Activated naive CD8-positive, alpha-beta T cell treated with anti-CD3 and anti-CD28 coated beads for 36 hours (primary cell): ENCODE measurements at regions not wholly inside any gene's neighbourhood (a gene's known extent, or its start where the extent isn't known, plus 50 kb on each side); places are given as distances from the start of the nearest gene placed in this dataset.

Source experiments
- DNase-seq: peaks from one replicate; pipeline ENCODE4 v3.0.0; 2021
- H3K27ac Mint-ChIP-seq: one replicate; pipeline ENCODE4 v1.8.0; 2022; ENCODE audit warnings: mild to moderate bottlenecking, moderate library complexity, mixed read lengths
- H3K27me3 Mint-ChIP-seq: one replicate; pipeline ENCODE4 v1.8.0; 2022; ENCODE audit warnings: mild to moderate bottlenecking, mixed read lengths
- H3K36me3 Mint-ChIP-seq: one replicate; pipeline ENCODE4 v1.8.0; 2021; ENCODE audit warnings: mild to moderate bottlenecking, mixed read lengths
- H3K4me1 Mint-ChIP-seq: one replicate; pipeline ENCODE4 v1.8.0; 2021; ENCODE audit warnings: mixed read lengths
- H3K4me3 Mint-ChIP-seq: one replicate; pipeline ENCODE4 v1.8.0; 2022; ENCODE audit warnings: mild to moderate bottlenecking, moderate library complexity, mixed read lengths
- H3K9me3 Mint-ChIP-seq: one replicate; pipeline ENCODE4 v1.8.0; 2022; ENCODE audit warnings: mixed read lengths

DNA sequence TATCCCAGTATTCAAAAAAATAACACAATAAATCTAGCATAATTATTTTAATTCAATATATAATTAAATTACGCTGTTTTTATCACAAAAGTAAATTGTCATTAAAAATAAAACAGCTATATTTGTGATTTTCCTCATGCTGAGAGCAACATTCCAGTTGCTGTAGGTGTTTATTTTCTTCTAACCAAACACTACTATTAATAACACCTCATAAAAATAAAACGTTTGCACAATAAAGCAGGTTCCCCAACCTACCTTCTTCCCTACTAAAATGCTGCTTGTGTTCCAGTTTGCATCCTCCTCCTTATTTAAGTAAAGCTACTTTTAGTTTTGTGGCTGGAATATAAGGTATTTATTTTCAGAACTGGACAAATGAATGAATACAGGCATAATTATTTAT, 108.2 kb upstream of the LGSN start:
- no peaks in the 10 kb centered on the region for H3K4me1 Mint-ChIP-seq
- no peak overlapping the region for H3K27ac Mint-ChIP-seq
- no peaks in the 10 kb centered on the region for H3K9me3 Mint-ChIP-seq
- H3K4me3 Mint-ChIP-seq, result no peak overlapping the region
- H3K36me3 Mint-ChIP-seq, result no peaks in the 10 kb centered on the region
- H3K27me3 Mint-ChIP-seq, result peaks cover 12% of the 10 kb centered on the region
- DNase-seq, result no peak

DNA sequence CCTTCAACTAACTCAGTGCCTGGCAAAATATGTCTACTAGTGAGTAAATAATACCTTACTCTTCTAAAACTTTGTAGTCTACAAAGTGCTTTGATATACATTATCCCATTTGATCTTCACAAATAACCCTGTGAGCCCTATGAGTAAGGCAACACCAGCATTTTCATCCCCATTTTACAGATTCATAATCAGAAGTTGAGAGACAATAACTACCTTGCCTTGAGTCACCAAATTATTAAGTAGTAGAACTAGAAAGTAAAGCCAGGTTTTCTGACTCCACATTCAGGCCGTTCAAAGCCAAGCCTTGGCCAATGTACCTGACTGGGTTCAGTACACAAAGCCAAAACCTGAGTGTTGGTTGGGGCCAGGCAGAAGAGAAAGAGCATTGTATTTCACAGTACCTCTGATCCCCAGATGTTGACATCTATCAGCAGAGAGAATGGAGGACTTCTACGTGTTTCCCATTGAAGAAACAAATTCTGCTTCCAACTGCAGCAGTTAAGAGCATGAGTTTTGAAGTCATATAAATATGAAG, 111.3 kb upstream of the LGSN start:
- Mint-ChIP-seq H3K36me3 (no peaks in the 10 kb centered on the region), H3K9me3 (no peaks in the 10 kb centered on the region), H3K4me1 (no peaks in the 10 kb centered on the region), H3K27ac (no peak overlapping the region), H3K27me3 (peaks cover 19% of the 10 kb centered on the region), H3K4me3 (no peak overlapping the region)
- DNase-seq, result no peak

DNA sequence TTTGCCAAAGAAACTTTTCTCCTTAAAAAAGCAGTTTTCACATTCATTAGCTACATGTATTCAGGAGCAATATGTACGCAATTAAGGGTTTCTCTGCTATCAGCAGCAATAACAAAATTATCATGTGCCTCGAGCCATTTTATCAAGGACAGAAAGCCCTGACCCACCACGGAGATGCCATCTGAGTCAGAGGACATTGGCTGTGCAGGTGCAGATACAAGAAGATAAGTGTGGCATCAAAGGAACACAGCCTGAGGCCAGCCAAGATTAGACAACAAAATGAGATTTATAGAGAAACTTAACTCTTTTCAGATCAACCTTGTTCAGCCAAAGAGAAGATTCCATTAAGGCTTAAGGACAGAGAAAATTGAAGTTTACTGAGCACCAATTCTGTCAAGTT, 115.2 kb upstream of the LGSN start:
- Mint-ChIP-seq H3K9me3 (no peaks in the 10 kb centered on the region), H3K27ac (no peak overlapping the region), H3K36me3 (no peaks in the 10 kb centered on the region), H3K27me3 (peaks cover 8% of the 10 kb centered on the region), H3K4me3 (no peak overlapping the region), H3K4me1 (no peaks in the 10 kb centered on the region)
- no peak for DNase-seq

DNA sequence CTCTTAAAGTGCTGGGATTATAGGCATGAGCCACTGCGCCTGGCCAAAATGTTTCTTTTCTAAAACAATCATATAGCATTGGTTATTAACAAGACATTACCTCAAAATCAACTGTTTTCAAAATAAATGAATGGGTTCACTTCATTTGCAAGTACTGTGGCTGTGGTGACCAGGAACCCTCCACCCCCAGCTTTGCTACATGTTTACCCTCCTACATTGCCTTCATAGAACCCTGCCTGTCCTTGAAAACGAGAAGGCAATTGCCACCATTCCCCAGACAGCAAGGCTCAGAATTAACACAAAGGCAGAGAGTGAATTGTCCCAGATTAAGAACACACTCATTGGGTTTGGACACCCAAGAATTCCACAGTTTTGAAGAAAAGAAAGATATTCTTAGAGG, 116.6 kb upstream of the LGSN start:
- H3K36me3 Mint-ChIP-seq, result no peaks in the 10 kb centered on the region
- H3K4me1 Mint-ChIP-seq, result peaks cover 4% of the 10 kb centered on the region
- no peaks in the 10 kb centered on the region for H3K9me3 Mint-ChIP-seq
- no peak for DNase-seq
- no peak overlapping the region for H3K27ac Mint-ChIP-seq
- no peak overlapping the region for H3K4me3 Mint-ChIP-seq
- peaks cover 8% of the 10 kb centered on the region for H3K27me3 Mint-ChIP-seq

DNA sequence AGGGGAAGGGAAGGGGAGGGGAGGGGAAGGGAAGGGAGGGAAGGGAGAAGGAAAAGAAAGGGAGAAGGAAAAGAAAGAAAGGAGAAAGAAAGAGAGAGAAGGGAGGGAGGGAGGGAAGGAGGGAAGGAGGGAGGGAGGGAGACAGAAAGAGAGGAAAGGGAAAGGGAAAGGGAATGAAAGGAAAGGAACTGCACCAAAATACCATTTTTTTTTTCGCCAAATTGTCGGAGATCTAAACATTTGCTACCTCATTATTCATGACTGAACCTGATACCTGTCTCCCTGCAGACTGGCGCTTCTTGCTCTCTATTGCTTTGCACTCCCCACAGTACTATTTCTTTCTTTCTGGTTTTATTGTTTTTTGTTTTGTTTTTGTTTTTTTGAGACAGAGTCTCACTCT, 117.3 kb upstream of the LGSN start:
- Mint-ChIP-seq H3K9me3 (no peaks in the 10 kb centered on the region), H3K4me3 (no peak overlapping the region), H3K27me3 (peaks cover 8% of the 10 kb centered on the region), H3K27ac (no peak overlapping the region), H3K4me1 (peaks cover 4% of the 10 kb centered on the region), H3K36me3 (no peaks in the 10 kb centered on the region)
- DNase-seq, result no peak

DNA sequence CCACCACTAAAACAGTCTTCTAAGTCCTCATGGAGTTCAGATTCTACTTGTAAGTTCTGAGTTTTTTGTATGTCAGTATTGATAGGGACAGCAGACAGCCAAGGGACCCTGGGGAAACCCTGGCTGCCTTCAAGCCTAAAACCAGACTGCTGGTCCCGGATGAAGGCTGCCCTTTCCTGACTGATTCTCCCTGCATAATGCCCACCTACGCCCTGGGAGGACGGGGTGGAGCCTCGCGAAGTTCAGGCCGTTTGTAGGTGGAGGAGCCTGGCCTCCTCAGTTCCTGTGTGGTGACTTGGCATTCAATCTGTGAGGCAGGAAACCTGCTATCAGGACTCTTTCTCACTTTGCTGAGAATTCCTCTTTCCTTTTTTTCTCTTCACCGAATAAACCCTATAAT, 120.3 kb upstream of the LGSN start:
- H3K36me3 Mint-ChIP-seq, result no peaks in the 10 kb centered on the region
- H3K27ac Mint-ChIP-seq, result no peak overlapping the region
- H3K27me3 Mint-ChIP-seq, result peaks cover 6% of the 10 kb centered on the region
- H3K4me3 Mint-ChIP-seq, result no peak overlapping the region
- H3K4me1 Mint-ChIP-seq, result peaks cover 4% of the 10 kb centered on the region
- no peaks in the 10 kb centered on the region for H3K9me3 Mint-ChIP-seq
- no peak for DNase-seq

DNA sequence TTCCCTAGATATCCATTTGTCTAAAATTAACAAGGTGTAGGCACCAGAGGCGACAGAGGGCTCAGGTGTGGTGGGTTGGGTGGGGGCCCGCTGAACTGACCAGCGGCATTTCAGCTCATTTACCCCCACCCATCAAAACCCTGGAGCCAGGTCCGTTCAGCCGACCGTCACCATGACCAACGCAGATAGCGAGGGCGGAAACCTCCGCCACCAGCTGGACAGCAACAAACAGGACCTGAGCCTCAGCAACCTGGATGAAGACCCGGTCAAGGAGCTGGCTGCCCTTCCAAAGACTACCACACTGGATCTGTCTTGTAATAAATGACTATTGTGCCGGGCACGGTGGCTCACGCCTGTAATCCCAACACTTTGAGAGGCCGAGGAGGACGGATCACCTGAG, 120.8 kb upstream of the LGSN start:
- peaks cover 4% of the 10 kb centered on the region for H3K4me1 Mint-ChIP-seq
- DNase-seq, result no peak
- no peak overlapping the region for H3K27ac Mint-ChIP-seq
- no peaks in the 10 kb centered on the region for H3K36me3 Mint-ChIP-seq
- H3K9me3 Mint-ChIP-seq, result no peaks in the 10 kb centered on the region
- H3K27me3 Mint-ChIP-seq, result peaks cover 6% of the 10 kb centered on the region
- no peak overlapping the region for H3K4me3 Mint-ChIP-seq

DNA sequence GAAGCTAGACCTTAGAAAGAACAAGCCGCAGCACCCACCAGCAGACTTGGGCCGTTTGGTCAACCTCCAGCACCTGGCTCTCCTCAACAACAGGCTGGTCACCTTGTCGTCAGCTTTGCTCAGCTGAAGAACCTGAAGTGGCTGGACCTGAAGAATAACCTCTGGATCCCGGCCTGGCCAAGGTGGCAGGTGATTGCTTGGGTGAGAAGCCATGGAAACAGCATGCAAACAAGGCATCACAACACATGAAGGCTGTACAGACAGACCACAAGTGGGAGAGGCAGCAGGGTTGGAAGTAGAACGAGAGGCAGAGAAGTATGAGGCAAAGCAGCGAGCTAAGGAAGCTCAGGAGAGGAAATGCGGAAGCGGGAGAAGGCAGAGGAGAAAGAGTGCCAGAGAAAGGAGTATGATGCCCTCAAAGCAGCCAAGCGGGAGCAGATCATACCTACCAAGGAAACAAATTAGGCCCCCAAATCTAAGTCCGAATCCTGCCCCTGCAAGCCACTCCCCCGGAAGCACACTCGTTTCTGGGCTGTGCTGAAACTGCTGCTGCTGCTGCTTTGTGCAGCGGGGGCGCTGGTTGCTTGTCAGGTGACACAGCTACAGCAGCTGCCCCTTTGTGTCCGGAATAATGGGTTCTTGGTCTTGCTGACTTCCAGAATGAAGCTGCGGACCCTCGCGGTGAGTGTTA, 121.6 kb upstream of the LGSN start:
- Mint-ChIP-seq H3K4me1 (peaks cover 4% of the 10 kb centered on the region), H3K36me3 (no peaks in the 10 kb centered on the region), H3K27me3 (peaks cover 3% of the 10 kb centered on the region), H3K27ac (no peak overlapping the region), H3K9me3 (no peaks in the 10 kb centered on the region), H3K4me3 (peak overlapping the region; percentile 40)
- peak; percentile 7 for DNase-seq

DNA sequence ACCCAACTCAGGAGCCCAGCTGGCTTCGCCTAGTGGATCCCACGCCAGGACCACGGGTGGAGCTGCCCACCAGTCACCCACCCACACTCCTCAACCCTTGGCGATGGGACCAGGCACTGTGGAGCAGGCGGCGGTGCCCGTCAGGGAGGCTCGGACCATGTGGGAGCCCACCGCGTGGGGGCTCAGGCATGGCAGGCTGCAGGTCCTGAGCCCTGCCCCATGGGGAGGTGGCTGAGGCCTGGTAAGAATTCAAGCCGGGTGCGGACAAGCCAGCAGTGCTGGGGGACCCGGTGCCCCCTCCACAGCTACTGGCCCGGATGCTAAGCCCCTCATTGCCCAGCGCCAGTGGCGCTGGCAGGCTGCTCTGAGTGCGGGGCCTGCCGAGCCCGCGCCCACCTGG, 123.1 kb upstream of the LGSN start:
- Mint-ChIP-seq H3K27ac (no peak overlapping the region), H3K36me3 (no peaks in the 10 kb centered on the region), H3K4me1 (peaks cover 4% of the 10 kb centered on the region), H3K4me3 (no peak overlapping the region), H3K9me3 (no peaks in the 10 kb centered on the region), H3K27me3 (peaks cover 3% of the 10 kb centered on the region)
- no peak for DNase-seq

DNA sequence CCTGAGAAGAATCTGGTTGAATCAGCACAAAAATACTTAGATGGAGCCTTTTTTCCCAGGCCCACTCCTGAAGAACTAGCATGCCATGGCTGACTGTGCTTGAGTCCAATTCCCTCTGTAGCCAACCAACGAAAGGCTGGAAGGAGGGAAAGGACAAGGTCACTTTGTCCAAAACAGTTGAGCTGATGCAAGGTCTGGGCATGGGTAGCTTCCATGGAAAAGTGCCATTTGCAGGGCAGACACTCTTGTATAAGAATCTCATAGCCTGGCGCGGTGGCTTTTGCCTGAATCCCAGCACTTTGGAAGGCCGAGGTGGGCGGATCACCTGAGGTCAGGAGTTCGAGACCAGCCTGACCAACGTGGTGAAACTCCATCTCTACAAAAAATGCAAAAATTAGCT, 125.0 kb upstream of the LGSN start:
- Mint-ChIP-seq H3K36me3 (no peaks in the 10 kb centered on the region), H3K27me3 (peaks cover 3% of the 10 kb centered on the region), H3K9me3 (peaks cover 2% of the 10 kb centered on the region), H3K27ac (no peak overlapping the region), H3K4me1 (peaks cover 4% of the 10 kb centered on the region), H3K4me3 (no peak overlapping the region)
- DNase-seq, result no peak

DNA sequence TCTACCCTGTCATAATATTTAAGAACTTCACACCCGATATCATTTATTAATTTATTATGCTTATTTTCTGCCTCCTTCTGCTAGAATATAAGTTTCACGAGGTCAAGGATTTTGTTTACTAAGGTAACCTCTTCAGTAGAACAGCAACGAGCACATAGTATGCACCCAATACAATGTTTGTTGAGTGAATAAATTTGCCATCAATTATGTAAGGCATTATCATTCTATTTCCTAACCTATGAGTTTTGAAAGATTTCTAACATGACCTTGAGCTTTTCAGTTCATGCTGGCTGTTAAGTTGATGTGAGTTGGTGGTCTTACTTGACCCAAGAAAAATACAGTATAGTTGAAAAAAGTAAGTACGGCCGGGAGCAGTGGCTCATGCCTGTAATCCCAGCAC, 125.9 kb upstream of the LOC128125822 start:
- Mint-ChIP-seq H3K36me3 (no peaks in the 10 kb centered on the region), H3K9me3 (peaks cover 6% of the 10 kb centered on the region), H3K27ac (no peak overlapping the region), H3K4me1 (no peaks in the 10 kb centered on the region), H3K27me3 (peaks cover 3% of the 10 kb centered on the region), H3K4me3 (no peak overlapping the region)
- no peak for DNase-seq

DNA sequence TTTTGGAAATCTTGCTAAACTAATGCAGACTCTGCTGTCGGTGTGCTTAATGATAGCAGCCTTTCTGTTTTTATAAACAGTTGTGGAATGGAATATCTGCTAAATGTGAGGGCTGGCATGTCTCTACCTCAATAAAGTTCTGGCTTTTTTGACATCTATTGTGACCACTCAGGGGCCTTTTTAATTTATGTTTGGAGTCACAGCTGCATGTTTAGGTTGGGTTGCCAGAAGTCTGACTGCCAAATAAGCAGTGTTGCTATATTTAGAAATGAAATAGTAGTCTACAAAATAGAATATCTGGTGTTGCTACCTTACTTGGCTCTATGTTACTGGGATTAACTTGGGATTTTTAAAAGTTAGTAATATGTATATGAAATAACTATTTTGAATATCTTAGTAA, 125.1 kb upstream of the LOC128125822 start:
- Mint-ChIP-seq H3K9me3 (peaks cover 7% of the 10 kb centered on the region), H3K4me1 (no peaks in the 10 kb centered on the region), H3K36me3 (no peaks in the 10 kb centered on the region), H3K4me3 (no peak overlapping the region), H3K27me3 (peaks cover 3% of the 10 kb centered on the region), H3K27ac (no peak overlapping the region)
- no peak for DNase-seq

DNA sequence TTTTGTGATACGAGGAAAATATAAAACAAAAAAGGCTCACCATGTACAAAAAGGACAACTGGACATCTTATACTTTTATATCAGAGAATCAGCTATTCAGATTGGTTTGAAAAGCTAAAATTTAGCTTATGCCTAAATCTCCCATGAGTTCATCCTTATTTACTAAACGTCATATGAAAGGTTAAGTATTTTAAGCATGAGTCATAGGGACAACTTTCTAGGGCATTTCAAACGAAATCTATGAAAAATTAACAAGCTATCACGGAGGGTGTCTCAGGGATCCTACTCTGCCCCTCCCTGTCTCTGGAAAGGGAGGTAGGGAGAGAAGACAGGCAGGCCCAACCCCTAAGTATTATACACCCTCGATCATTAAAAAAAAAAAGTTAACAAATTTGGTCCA, 124.1 kb upstream of the LOC128125822 start:
- Mint-ChIP-seq H3K27ac (no peak overlapping the region), H3K9me3 (peaks cover 7% of the 10 kb centered on the region), H3K36me3 (no peaks in the 10 kb centered on the region), H3K4me3 (no peak overlapping the region), H3K4me1 (no peaks in the 10 kb centered on the region), H3K27me3 (peaks cover 3% of the 10 kb centered on the region)
- no peak for DNase-seq

DNA sequence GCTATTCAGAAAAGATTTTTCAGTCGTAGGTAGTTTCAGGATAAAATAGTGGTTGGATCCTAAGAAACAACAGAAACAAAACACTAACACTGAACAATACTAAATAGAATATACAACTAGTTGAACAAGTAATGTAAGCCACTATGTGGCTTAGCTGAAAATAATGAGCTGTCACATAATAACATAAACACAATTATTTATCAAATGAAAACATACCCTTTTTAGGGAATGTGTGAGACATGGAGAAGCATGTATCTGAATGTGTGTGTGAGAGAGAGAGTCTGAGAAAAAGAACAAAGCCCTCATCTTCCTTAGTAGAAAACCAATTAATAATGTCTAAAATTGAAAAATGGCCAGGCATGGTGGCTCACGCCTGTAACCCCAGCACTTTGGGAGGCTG, 122.6 kb upstream of the LOC128125822 start:
- DNase-seq, result no peak
- Mint-ChIP-seq H3K36me3 (no peaks in the 10 kb centered on the region), H3K9me3 (peaks cover 7% of the 10 kb centered on the region), H3K27ac (no peak overlapping the region), H3K4me3 (no peak overlapping the region), H3K27me3 (no peaks in the 10 kb centered on the region), H3K4me1 (no peaks in the 10 kb centered on the region)

DNA sequence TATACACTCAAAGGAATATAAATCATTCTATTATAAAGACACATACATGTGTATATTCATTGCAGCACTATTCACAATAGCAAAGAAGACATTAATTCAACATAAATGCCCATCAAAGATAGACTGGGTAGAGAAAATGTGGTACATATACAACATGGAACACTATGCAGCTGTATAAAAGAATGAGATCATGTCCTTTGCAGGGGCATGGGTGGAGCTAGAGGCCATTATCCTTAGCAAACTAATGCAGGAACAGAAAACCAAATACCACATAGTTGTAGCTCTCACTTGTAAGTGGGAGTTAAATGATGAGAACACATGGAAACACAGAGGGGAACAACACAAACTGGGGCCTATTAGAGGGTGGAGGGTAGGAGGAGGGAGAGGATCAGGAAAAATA, 121.0 kb upstream of the LOC128125822 start:
- H3K36me3 Mint-ChIP-seq, result no peaks in the 10 kb centered on the region
- H3K27ac Mint-ChIP-seq, result no peak overlapping the region
- no peak overlapping the region for H3K4me3 Mint-ChIP-seq
- no peaks in the 10 kb centered on the region for H3K27me3 Mint-ChIP-seq
- DNase-seq, result no peak
- H3K9me3 Mint-ChIP-seq, result peaks cover 7% of the 10 kb centered on the region
- no peaks in the 10 kb centered on the region for H3K4me1 Mint-ChIP-seq

DNA sequence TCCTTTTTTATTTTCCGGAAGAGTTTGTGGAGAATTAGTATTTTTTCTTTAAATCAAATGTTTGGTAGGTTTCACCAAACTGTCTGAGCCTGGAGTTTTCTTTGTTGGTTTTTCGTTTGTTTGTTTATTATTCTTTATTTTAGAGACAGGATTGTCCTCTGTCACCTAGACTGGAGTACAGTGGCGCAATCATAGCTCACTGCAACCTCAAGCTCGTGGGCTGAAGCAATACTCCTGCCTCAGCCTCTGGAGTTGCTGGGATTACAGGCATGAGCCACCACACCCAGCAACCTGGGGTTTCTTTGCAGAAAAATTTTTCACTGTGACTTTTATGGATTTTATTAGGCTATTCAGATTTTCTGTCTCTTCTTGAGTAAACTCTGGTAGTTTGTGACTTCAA, 120.2 kb upstream of the LOC128125822 start:
- Mint-ChIP-seq H3K27ac (no peak overlapping the region), H3K9me3 (peaks cover 7% of the 10 kb centered on the region), H3K4me1 (no peaks in the 10 kb centered on the region), H3K4me3 (no peak overlapping the region), H3K27me3 (no peaks in the 10 kb centered on the region), H3K36me3 (no peaks in the 10 kb centered on the region)
- no peak for DNase-seq
